Liver (tissue), 8 donors: ENCODE measurements at regions not wholly inside any gene's neighbourhood (a gene's known extent, or its start where the extent isn't known, plus 50 kb on each side); places are given as distances from the start of the nearest gene placed in this dataset.

ENCODE experiments used
- DNase-seq: peaks from one replicate; pipeline ENCODE4 v3.0.0-alpha.2; 2017; ENCODE audit warnings: low spot score
- H3K27ac ChIP-seq, 2 donors: one replicate each; pipeline ENCODE4 v1.7.0; 2013; ENCODE audit warnings: inconsistent platforms in 2 of 2, low read length in 2 of 2, control low read depth in 1 of 2, low read depth in 1 of 2, mild to moderate bottlenecking in 1 of 2
- H3K27me3 ChIP-seq, 4 donors: one replicate each; pipeline versions ENCODE4 v1.6.1 to v1.7.0; 2013; ENCODE audit warnings: low read length in 3 of 4, inconsistent platforms in 1 of 4, mild to moderate bottlenecking in 1 of 4, moderate library complexity in 1 of 4; ENCODE audit not compliant: control insufficient read depth in 4 of 4, insufficient read depth in 4 of 4
- H3K36me3 ChIP-seq, 4 donors: one replicate each; pipeline versions ENCODE4 v1.6.1 to v1.7.0; 2013; ENCODE audit warnings: low read length in 3 of 4, mild to moderate bottlenecking in 3 of 4, low read depth in 1 of 4, moderate library complexity in 1 of 4; ENCODE audit not compliant: control insufficient read depth in 4 of 4, insufficient read depth in 3 of 4
- H3K4me1 ChIP-seq, 4 donors: one replicate each; pipeline versions ENCODE4 v1.6.1 to v1.7.0; 2013; ENCODE audit warnings: low read length in 3 of 4, mild to moderate bottlenecking in 3 of 4, moderate library complexity in 1 of 4; ENCODE audit not compliant: control insufficient read depth in 4 of 4, insufficient read depth in 4 of 4
- H3K4me3 ChIP-seq, 3 donors: one replicate each; pipeline versions ENCODE4 v1.6.1 to v1.7.0; 2013; ENCODE audit warnings: low read length in 3 of 3, control low read depth in 1 of 3, low read depth in 1 of 3, mild to moderate bottlenecking in 1 of 3
- H3K9ac ChIP-seq, 2 donors: one replicate each; pipeline ENCODE4 v1.7.0; 2013; ENCODE audit warnings: low read length in 2 of 2, mild to moderate bottlenecking in 2 of 2, moderate library complexity in 2 of 2, control low read depth in 1 of 2, low read depth in 1 of 2
- H3K9me3 ChIP-seq, 4 donors: one replicate each; pipeline versions ENCODE4 v1.6.1 to v1.7.0; 2013; ENCODE audit warnings: low read length in 3 of 4; ENCODE audit not compliant: control insufficient read depth in 4 of 4
- EGR1 ChIP-seq, 2 donors: IDR thresholded peaks; 2 replicates each; pipeline ENCODE4 v1.6.1; 2016 to 2018; ENCODE audit warnings: antibody characterized with exemption in 2 of 2, low read depth in 2 of 2
- FOXA1 ChIP-seq: IDR thresholded peaks from 2 replicates; pipeline ENCODE4 v1.6.1; 2016; ENCODE audit warnings: antibody characterized with exemption
- FOXA2 ChIP-seq: IDR thresholded peaks from 2 replicates; pipeline ENCODE4 v1.6.1; 2016; ENCODE audit warnings: antibody characterized with exemption
- HNF4A ChIP-seq, 2 donors: conservative IDR thresholded peaks; 2 replicates each; pipeline ENCODE4 v1.6.1; 2016; ENCODE audit warnings: antibody characterized with exemption in 2 of 2, mild to moderate bottlenecking in 2 of 2
- HNF4G ChIP-seq: IDR thresholded peaks from 2 replicates; pipeline ENCODE4 v1.6.1; 2016; ENCODE audit warnings: antibody characterized with exemption
- JUND ChIP-seq, 2 donors: IDR thresholded peaks; 2 replicates each; pipeline ENCODE4 v1.6.1; 2016; ENCODE audit warnings: antibody characterized with exemption in 2 of 2
- NR2F2 ChIP-seq: IDR thresholded peaks from 2 replicates; pipeline ENCODE4 v1.6.1; 2016; ENCODE audit warnings: antibody characterized with exemption
- RXRA ChIP-seq, 2 donors: IDR thresholded peaks; 2 replicates each; pipeline ENCODE4 v1.6.1; 2017 to 2018; ENCODE audit warnings: antibody characterized with exemption in 2 of 2, mild to moderate bottlenecking in 1 of 2
- SP1 ChIP-seq: IDR thresholded peaks from 2 replicates; pipeline ENCODE4 v1.6.1; 2018; ENCODE audit warnings: antibody characterized with exemption, mild to moderate bottlenecking
- YY1 ChIP-seq: IDR thresholded peaks from 2 replicates; pipeline ENCODE4 v1.6.1; 2016; ENCODE audit warnings: antibody characterized with exemption, mild to moderate bottlenecking
- WGBS: extraction: QIAGEN DNeasy Blood & Tissue Kit; methylation state at CpG from one replicate; pipeline ENCODE4 v1.1.7; 2013; 5-methylcytosine and 5-hydroxymethylcytosine counted together
- TF ChIP-seq, protein P1 (sequence below): fragments of 150-350 bp; IDR thresholded peaks from 2 replicates; pipeline ENCODE4 v1.5.1; 2017; ENCODE audit warnings: improper control_type of control experiment, low read depth, low read length; ENCODE audit not compliant: missing input control
- TF ChIP-seq, protein P2 (sequence below): IDR thresholded peaks from 2 replicates; pipeline ENCODE4 v1.6.1; 2016; ENCODE audit warnings: antibody characterized with exemption
- TF ChIP-seq, protein P3 (sequence below): IDR thresholded peaks from 2 replicates; pipeline ENCODE4 v1.6.1; 2016; ENCODE audit warnings: antibody characterized with exemption
- TF ChIP-seq, protein P4 (sequence below): IDR thresholded peaks from 2 replicates; pipeline ENCODE4 v1.6.1; 2016; ENCODE audit warnings: antibody characterized with exemption
- donor health status: healthy.
- donor health status: healthy.
- donor health status: healthy.
- donor health status: healthy.
- donor health status: healthy.

DNA sequence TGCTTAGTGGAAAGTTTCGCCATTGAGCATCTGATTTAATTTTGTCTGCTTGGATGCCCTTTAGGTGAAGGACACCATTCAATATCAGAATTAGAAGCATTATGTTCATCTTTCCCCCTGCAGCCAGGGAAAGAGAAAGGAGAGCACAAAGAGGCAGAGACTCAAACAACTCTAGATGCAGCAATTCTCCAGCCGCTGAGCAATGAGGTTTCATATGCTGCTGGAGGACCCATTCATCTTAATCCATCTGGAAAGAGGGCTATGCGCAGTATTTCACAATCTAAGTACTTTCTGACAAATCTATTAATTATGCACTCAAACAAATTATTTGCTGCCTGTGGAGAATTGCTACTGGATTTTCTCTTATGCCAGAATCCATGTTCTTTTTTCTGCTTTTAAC, 527.0 kb upstream of the TUSC1 start (continued):
- TF ChIP-seq, protein P1, sequence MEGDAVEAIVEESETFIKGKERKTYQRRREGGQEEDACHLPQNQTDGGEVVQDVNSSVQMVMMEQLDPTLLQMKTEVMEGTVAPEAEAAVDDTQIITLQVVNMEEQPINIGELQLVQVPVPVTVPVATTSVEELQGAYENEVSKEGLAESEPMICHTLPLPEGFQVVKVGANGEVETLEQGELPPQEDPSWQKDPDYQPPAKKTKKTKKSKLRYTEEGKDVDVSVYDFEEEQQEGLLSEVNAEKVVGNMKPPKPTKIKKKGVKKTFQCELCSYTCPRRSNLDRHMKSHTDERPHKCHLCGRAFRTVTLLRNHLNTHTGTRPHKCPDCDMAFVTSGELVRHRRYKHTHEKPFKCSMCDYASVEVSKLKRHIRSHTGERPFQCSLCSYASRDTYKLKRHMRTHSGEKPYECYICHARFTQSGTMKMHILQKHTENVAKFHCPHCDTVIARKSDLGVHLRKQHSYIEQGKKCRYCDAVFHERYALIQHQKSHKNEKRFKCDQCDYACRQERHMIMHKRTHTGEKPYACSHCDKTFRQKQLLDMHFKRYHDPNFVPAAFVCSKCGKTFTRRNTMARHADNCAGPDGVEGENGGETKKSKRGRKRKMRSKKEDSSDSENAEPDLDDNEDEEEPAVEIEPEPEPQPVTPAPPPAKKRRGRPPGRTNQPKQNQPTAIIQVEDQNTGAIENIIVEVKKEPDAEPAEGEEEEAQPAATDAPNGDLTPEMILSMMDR = no peak
- TF ChIP-seq SP1 (no peak), EGR1 (IDR thresholded peaks at IDR 0.05; ENCODE audit: low read depth in 2 of 2) (no peak)
- TF ChIP-seq, protein P2, sequence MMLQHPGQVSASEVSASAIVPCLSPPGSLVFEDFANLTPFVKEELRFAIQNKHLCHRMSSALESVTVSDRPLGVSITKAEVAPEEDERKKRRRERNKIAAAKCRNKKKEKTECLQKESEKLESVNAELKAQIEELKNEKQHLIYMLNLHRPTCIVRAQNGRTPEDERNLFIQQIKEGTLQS = no peak

DNA sequence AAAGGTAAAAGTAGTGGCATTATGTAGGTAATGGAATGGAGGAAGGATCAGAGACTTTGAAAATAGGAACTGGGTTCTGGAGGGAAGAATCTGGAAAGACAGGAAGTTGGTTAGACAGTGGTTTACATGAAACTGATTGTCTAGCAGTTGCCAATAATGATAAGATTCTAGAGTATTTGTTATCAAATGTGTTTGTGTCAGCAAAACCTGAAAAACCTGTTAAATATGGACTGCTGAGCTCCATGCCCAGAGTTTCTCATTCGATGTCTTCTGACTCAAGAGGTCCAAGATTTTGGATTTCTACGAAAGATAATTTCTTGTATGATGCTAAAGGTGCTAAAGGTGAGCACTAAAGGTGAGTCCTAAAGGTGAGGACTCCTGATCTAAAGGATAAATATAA, 515.0 kb upstream of the TUSC1 start:
- DNase-seq = no peak
- H3K27me3 ChIP-seq = no peaks in the 10 kb centered on the region
- 75% methylated on average over 2 of the region's 2 CpGs for WGBS
- TF ChIP-seq, protein P2 = no peak
- H3K4me1 ChIP-seq = no peaks in the 10 kb centered on the region
- H3K36me3 ChIP-seq = no peaks in the 10 kb centered on the region
- peaks cover 0 to 13% (median 3%) of the 10 kb centered on the region in 4 donors for H3K9me3 ChIP-seq
- no peak overlapping the region for H3K27ac ChIP-seq
- no peak overlapping the region for H3K4me3 ChIP-seq
- H3K9ac ChIP-seq = no peak overlapping the region

DNA sequence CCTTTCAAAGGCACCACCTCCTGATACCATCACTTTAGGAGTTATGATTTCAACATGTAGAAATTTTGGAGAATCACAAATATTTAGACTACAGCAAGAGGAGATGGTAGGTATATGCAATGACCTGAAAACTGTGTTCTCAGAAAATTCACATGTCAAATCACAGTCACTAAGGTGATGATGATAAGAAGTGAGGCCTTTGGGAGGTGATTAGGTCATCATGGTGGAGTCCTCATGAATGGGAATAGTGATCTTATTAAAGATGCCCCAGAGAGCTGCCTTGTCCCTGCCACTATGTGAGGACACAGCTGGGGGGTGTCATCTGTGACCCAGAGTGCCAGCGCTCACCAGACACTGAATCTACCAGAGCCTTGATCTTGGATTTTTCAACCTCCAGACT, 513.5 kb upstream of the TUSC1 start:
- H3K36me3 ChIP-seq = no peaks in the 10 kb centered on the region
- H3K27ac ChIP-seq = no peak overlapping the region
- H3K4me1 ChIP-seq = no peaks in the 10 kb centered on the region
- no peak overlapping the region for H3K9ac ChIP-seq
- 32% methylated on average over 1 of the region's 1 CpG for WGBS
- no peak for TF ChIP-seq SP1
- H3K9me3 ChIP-seq = peaks cover 0 to 8% (median 3%) of the 10 kb centered on the region in 4 donors
- no peak for DNase-seq
- H3K4me3 ChIP-seq = no peak overlapping the region
- no peaks in the 10 kb centered on the region for H3K27me3 ChIP-seq

DNA sequence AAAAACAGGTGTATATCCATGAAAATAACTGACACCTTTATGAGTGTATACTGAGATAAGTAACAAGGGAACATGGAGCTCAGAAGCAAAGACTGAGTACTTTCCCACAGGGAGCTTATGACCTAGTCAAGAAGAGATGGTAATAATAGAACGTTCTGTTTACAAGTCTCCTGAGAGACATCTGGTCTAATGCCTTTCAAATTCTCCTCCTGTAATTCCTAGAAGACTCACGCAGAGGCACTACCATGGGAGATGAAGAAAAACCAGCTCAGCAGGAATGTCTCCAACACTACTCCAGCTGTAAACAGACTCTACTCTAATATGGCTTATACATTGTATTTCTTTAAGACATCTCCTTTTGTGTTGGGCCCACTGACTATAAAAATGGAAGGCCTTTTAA, 503.6 kb upstream of the TUSC1 start:
- no peaks in the 10 kb centered on the region for H3K4me1 ChIP-seq
- WGBS = 56% methylated on average over 2 of the region's 2 CpGs
- no peak overlapping the region for H3K9ac ChIP-seq
- H3K27me3 ChIP-seq = no peaks in the 10 kb centered on the region
- no peaks in the 10 kb centered on the region for H3K36me3 ChIP-seq
- no peak for DNase-seq
- no peaks in the 10 kb centered on the region for H3K9me3 ChIP-seq
- no peak for TF ChIP-seq JUND (IDR thresholded peaks at IDR 0.05)
- TF ChIP-seq, protein P3, sequence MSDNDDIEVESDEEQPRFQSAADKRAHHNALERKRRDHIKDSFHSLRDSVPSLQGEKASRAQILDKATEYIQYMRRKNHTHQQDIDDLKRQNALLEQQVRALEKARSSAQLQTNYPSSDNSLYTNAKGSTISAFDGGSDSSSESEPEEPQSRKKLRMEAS = no peak
- TF ChIP-seq, protein P2 = no peak
- no peak for TF ChIP-seq RXRA (IDR thresholded peaks at IDR 0.05)
- no peak for TF ChIP-seq FOXA1
- no peak for TF ChIP-seq NR2F2
- TF ChIP-seq, protein P4, sequence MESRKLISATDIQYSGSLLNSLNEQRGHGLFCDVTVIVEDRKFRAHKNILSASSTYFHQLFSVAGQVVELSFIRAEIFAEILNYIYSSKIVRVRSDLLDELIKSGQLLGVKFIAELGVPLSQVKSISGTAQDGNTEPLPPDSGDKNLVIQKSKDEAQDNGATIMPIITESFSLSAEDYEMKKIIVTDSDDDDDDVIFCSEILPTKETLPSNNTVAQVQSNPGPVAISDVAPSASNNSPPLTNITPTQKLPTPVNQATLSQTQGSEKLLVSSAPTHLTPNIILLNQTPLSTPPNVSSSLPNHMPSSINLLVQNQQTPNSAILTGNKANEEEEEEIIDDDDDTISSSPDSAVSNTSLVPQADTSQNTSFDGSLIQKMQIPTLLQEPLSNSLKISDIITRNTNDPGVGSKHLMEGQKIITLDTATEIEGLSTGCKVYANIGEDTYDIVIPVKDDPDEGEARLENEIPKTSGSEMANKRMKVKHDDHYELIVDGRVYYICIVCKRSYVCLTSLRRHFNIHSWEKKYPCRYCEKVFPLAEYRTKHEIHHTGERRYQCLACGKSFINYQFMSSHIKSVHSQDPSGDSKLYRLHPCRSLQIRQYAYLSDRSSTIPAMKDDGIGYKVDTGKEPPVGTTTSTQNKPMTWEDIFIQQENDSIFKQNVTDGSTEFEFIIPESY = no peak
- no peak for TF ChIP-seq YY1
- TF ChIP-seq EGR1 (IDR thresholded peaks at IDR 0.05; ENCODE audit: low read depth in 2 of 2) = no peak
- no peak for TF ChIP-seq HNF4G
- TF ChIP-seq HNF4A (conservative IDR thresholded peaks at IDR 0.05) = no peak
- no peak for TF ChIP-seq FOXA2
- TF ChIP-seq SP1 = no peak
- no peak overlapping the region for H3K4me3 ChIP-seq
- no peak overlapping the region for H3K27ac ChIP-seq
